GM23248 (cell line): ENCODE measurements at regions not wholly inside any gene's neighbourhood (a gene's known extent, or its start where the extent isn't known, plus 50 kb on each side); places are given as distances from the start of the nearest gene placed in this dataset.

ENCODE experiments used
- DNase-seq: peaks from one replicate; pipeline ENCODE4 v3.0.0-alpha.2; 2015
- H2AFZ ChIP-seq: fragments of 200-600 bp; sonication (generic); 2 replicates; pipeline ENCODE4 v1.6.1; 2016; ENCODE audit warnings: antibody characterized with exemption
- H3F3A ChIP-seq: fragments of 200-600 bp; sonication (generic); 2 replicates; pipeline ENCODE4 v1.6.1; 2016; ENCODE audit warnings: mild to moderate bottlenecking, antibody characterized with exemption, mixed run types; ENCODE audit not compliant: insufficient read depth
- H3K27ac ChIP-seq: fragments of 200-600 bp; sonication (generic); 2 replicates; pipeline ENCODE4 v1.5.1; 2016; ENCODE audit warnings: mild to moderate bottlenecking
- H3K27me3 ChIP-seq: fragments of 200-600 bp; sonication (generic); replicated peaks from 2 replicates; pipeline ENCODE4 v1.6.1; 2016; ENCODE audit warnings: mild to moderate bottlenecking; ENCODE audit not compliant: insufficient read depth
- H3K36me3 ChIP-seq: fragments of 200-600 bp; sonication (generic); 2 replicates; pipeline ENCODE4 v1.6.1; 2016; ENCODE audit warnings: low read depth, mild to moderate bottlenecking
- H3K4me1 ChIP-seq: fragments of 200-600 bp; sonication (generic); 2 replicates; pipeline ENCODE4 v1.6.1; 2016; ENCODE audit warnings: mild to moderate bottlenecking; ENCODE audit not compliant: insufficient read depth
- H3K4me2 ChIP-seq: fragments of 200-600 bp; sonication (generic); one replicate; pipeline ENCODE4 v1.6.1; 2016; ENCODE audit warnings: mild to moderate bottlenecking; ENCODE audit not compliant: unreplicated experiment
- H3K4me3 ChIP-seq: fragments of 200-600 bp; sonication (generic); 2 replicates; pipeline ENCODE4 v1.5.1; 2016; ENCODE audit warnings: mild to moderate bottlenecking
- H3K79me2 ChIP-seq: fragments of 200-600 bp; sonication (generic); 2 replicates; pipeline ENCODE4 v1.6.1; 2016; ENCODE audit warnings: mild to moderate bottlenecking; ENCODE audit not compliant: insufficient read depth
- H3K9ac ChIP-seq: fragments of 200-600 bp; sonication (generic); 2 replicates; pipeline ENCODE4 v1.6.1; 2016; ENCODE audit warnings: mild to moderate bottlenecking
- H3K9me2 ChIP-seq: fragments of 200-600 bp; sonication (generic); 2 replicates; pipeline ENCODE4 v1.6.1; 2016; ENCODE audit warnings: mixed run types, mild to moderate bottlenecking, moderate library complexity; ENCODE audit not compliant: insufficient read depth
- H3K9me3 ChIP-seq: fragments of 200-600 bp; sonication (generic); one replicate; pipeline ENCODE4 v1.6.1; 2017; ENCODE audit warnings: low read depth
- H4K20me1 ChIP-seq: fragments of 200-600 bp; sonication (generic); 2 replicates; pipeline ENCODE4 v1.6.0; 2016; ENCODE audit not compliant: insufficient read depth
- EZH2 ChIP-seq: fragments of 200-600 bp; sonication (generic); IDR thresholded peaks from 2 replicates; pipeline ENCODE4 v1.6.1; 2018; ENCODE audit warnings: antibody characterized with exemption, mild to moderate bottlenecking; ENCODE audit not compliant: insufficient read depth, poor library complexity, severe bottlenecking
- EZH2phosphoT487 ChIP-seq: fragments of 200-600 bp; sonication (generic); IDR thresholded peaks from 2 replicates; pipeline ENCODE4 v1.6.1; 2018; ENCODE audit warnings: antibody characterized with exemption, moderate library complexity, mild to moderate bottlenecking, low read depth; ENCODE audit not compliant: insufficient read depth
- WGBS, 2 experiments: methylation state at CpG; one replicate each; pipeline ENCODE4 v1.1.6; 2015 to 2017; ENCODE audit warnings: low lambda C conversion rate in 2 of 2, low coverage in 1 of 2; ENCODE audit errors: missing lambda C conversion rate in 2 of 2; 5-methylcytosine and 5-hydroxymethylcytosine counted together
- in situ Hi-C: fragments of 300-500 bp; cut with MboI; formaldehyde crosslinking; loops from 2 replicates; pipeline ENCODE4 v1.15.0; 2020

DNA sequence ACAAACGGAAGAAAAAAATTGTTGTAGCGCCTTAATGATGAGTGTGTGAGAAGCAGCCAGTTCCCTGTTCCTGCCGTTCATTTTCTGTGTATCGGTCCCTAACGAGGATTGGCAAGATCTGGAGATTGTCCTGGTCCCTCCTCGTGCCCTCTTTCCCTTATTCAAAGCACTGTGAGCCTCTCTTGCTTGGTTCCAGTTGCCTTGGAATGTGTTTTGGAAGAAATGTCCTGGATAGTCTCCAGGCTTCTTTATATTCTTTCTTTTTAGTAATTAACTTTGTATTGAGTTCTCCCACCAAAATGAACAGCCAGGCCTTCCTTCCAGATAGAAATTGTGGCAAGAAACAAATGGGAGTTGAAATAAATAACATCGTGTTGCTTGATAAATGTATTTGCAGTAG is 348.3 kb downstream of the CDH26 start:
- Histone ChIP-seq H3K4me2 (no peak overlapping the region), H3K4me1 (no peaks in the 10 kb centered on the region), H3K27me3 (no peaks in the 10 kb centered on the region), H3K9me2 (no peaks in the 10 kb centered on the region), H3K79me2 (no peaks in the 10 kb centered on the region), H2AFZ (no peak overlapping the region), H3K36me3 (no peaks in the 10 kb centered on the region), H3K27ac (no peak overlapping the region), H3F3A (no peaks in the 10 kb centered on the region), H3K4me3 (no peak overlapping the region), H3K9me3 (no peaks in the 10 kb centered on the region), H3K9ac (no peak overlapping the region), H4K20me1 (no peaks in the 10 kb centered on the region)
- in situ Hi-C loops: no loop called here
- TF ChIP-seq EZH2: no peak
- no peak for TF ChIP-seq EZH2phosphoT487
- WGBS, 2 experiments: 20 to 21% methylated on average over 7 of the region's 7 CpGs
- no peak for DNase-seq

DNA sequence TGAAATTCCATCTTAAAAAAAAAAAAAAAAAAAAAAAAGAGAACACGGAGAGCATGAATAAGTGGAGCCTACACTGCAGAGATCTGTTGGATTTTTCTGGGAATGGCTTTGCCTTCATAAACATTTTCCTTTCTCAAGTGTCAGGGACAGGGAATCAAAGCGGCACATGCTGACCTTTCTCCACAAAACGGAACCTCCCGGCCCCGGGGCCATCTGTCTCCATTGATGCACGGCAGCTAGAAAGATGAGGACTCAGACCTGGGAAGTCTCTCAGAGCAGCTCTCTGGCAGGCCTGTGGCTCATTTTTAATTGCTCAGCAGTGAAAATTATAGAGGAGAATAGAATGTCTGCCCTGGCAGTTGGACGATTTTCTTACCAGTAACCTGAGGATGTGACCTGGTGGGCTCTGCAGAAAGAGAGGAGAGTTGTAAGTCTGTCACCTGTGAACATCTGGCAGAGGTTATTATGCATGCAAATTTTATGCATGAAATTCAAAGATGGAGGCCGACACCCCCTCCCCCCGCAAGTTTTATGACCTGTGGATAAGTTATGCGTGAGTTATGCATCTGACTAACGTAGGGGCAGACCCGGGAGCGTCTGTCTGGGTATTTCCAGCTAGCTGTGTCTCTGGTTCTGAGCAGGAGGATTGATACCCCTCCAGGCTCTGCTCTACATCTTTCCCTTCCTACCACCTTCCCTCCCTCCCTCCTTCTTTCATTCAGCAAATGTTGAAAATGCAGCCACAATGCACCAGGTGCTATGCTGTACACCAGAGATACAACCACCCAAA is 352.5 kb downstream of the CDH26 start:
- no peak overlapping the region for H3K4me3 ChIP-seq
- in situ Hi-C loops: no loop called here
- no peaks in the 10 kb centered on the region for H4K20me1 ChIP-seq
- H3K9me2 ChIP-seq: no peaks in the 10 kb centered on the region
- no peaks in the 10 kb centered on the region for H3K4me1 ChIP-seq
- H3K36me3 ChIP-seq: no peaks in the 10 kb centered on the region
- H3F3A ChIP-seq: no peaks in the 10 kb centered on the region
- DNase-seq: no peak
- H3K79me2 ChIP-seq: no peaks in the 10 kb centered on the region
- no peak overlapping the region for H3K27ac ChIP-seq
- H3K9ac ChIP-seq: no peak overlapping the region
- no peak for TF ChIP-seq EZH2phosphoT487
- no peak for TF ChIP-seq EZH2
- H3K27me3 ChIP-seq: no peaks in the 10 kb centered on the region
- H2AFZ ChIP-seq: no peak overlapping the region
- no peaks in the 10 kb centered on the region for H3K9me3 ChIP-seq
- no peak overlapping the region for H3K4me2 ChIP-seq
- 35 to 37% methylated on average over 13 of the region's 13 CpGs for WGBS, 2 experiments

- 55 to 59% methylated on average over 9 of the region's 9 CpGs for WGBS, 2 experiments
- in situ Hi-C loops: no loop called here
Measured at GRCh38 chr20:60313191-60313590, 355.0 kb downstream of the CDH26 start.

GRCh38 chr20:60313614-60314013 is 355.4 kb downstream of the CDH26 start:
- Histone ChIP-seq H2AFZ (no peak overlapping the region), H3K9me2 (no peaks in the 10 kb centered on the region), H3K9me3 (no peaks in the 10 kb centered on the region), H3K27ac (no peak overlapping the region), H3K9ac (no peak overlapping the region), H3F3A (no peaks in the 10 kb centered on the region), H3K4me1 (no peaks in the 10 kb centered on the region), H3K27me3 (no peaks in the 10 kb centered on the region), H4K20me1 (no peaks in the 10 kb centered on the region), H3K36me3 (no peaks in the 10 kb centered on the region), H3K79me2 (no peaks in the 10 kb centered on the region), H3K4me2 (no peak overlapping the region), H3K4me3 (no peak overlapping the region)
- in situ Hi-C loops: no loop called here
- no peak for TF ChIP-seq EZH2phosphoT487
- TF ChIP-seq EZH2: no peak
- DNase-seq: no peak
- WGBS, 2 experiments: 49 to 50% methylated on average over 5 of the region's 5 CpGs

More at GRCh38 chr20:60313191-60313590, 355.0 kb downstream of the CDH26 start:
- H3K27me3 ChIP-seq: no peaks in the 10 kb centered on the region
- no peak overlapping the region for H3K27ac ChIP-seq
- no peaks in the 10 kb centered on the region for H3K79me2 ChIP-seq
- no peak overlapping the region for H3K9ac ChIP-seq
- DNase-seq: no peak
- no peaks in the 10 kb centered on the region for H3K9me2 ChIP-seq
- no peaks in the 10 kb centered on the region for H3K4me1 ChIP-seq
- no peak overlapping the region for H3K4me3 ChIP-seq
- H4K20me1 ChIP-seq: no peaks in the 10 kb centered on the region
- H3K4me2 ChIP-seq: no peak overlapping the region
- no peaks in the 10 kb centered on the region for H3F3A ChIP-seq
- H3K36me3 ChIP-seq: no peaks in the 10 kb centered on the region
- no peaks in the 10 kb centered on the region for H3K9me3 ChIP-seq
- H2AFZ ChIP-seq: no peak overlapping the region
- no peak for TF ChIP-seq EZH2phosphoT487
